Prostate gland (tissue), 2 donors: ENCODE measurements at regions not wholly inside any gene's neighbourhood (a gene's known extent, or its start where the extent isn't known, plus 50 kb on each side); places are given as distances from the start of the nearest gene placed in this dataset.

ENCODE experiments used
- POLR2A ChIP-seq: fragments of 450-650 bp; IDR thresholded peaks from one replicate; pipeline ENCODE4 v1.6.1; 2016; ENCODE audit warnings: antibody characterized with exemption, mild to moderate bottlenecking
- POLR2AphosphoS5 ChIP-seq: sonication (generic); formaldehyde crosslinking; IDR thresholded peaks from one replicate; pipeline ENCODE4 v1.6.1; 2017; ENCODE audit warnings: antibody characterized with exemption
- TF ChIP-seq, protein P1 (sequence below), 4 experiments: fragments of 200-600 bp in 2 of 4; fragments of 450-650 bp in 2 of 4; sonication (generic) in 2 of 4; IDR thresholded peaks; 1 replicate in 3 of 4; 2 replicates in 1 of 4; pipeline ENCODE4 v1.5.1; 2016 to 2019; ENCODE audit warnings: antibody characterized with exemption in 4 of 4, mild to moderate bottlenecking in 2 of 4, moderate library complexity in 2 of 4

GRCh38 chr6:8589941-8590729 is 154.8 kb upstream of the SLC35B3 start:
- TF ChIP-seq, protein P1, sequence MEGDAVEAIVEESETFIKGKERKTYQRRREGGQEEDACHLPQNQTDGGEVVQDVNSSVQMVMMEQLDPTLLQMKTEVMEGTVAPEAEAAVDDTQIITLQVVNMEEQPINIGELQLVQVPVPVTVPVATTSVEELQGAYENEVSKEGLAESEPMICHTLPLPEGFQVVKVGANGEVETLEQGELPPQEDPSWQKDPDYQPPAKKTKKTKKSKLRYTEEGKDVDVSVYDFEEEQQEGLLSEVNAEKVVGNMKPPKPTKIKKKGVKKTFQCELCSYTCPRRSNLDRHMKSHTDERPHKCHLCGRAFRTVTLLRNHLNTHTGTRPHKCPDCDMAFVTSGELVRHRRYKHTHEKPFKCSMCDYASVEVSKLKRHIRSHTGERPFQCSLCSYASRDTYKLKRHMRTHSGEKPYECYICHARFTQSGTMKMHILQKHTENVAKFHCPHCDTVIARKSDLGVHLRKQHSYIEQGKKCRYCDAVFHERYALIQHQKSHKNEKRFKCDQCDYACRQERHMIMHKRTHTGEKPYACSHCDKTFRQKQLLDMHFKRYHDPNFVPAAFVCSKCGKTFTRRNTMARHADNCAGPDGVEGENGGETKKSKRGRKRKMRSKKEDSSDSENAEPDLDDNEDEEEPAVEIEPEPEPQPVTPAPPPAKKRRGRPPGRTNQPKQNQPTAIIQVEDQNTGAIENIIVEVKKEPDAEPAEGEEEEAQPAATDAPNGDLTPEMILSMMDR (IDR thresholded peaks at IDR 0.05): no peak
- TF ChIP-seq POLR2AphosphoS5: no peak
- no peak for TF ChIP-seq POLR2A
